ENCODE measurements at regions not wholly inside any gene's neighbourhood (a gene's known extent, or its start where the extent isn't known, plus 50 kb on each side); places are given as distances from the start of the nearest gene placed in this dataset.

GRCh38 chr3:127394984-127395662, 107.3 kb upstream of the PRR20G start:
- TF ChIP-seq POLR2A (IDR thresholded peaks at IDR 0.05; ENCODE audit: low read depth, low read length), result no peak
- TF ChIP-seq TAF1 (IDR thresholded peaks at IDR 0.05; ENCODE audit: borderline replicate concordance, low read depth, low read length), result no peak
- TF ChIP-seq POLR2AphosphoS5 (IDR thresholded peaks at IDR 0.05; ENCODE audit: low read depth, low read length), result no peak
